ENCODE measurements at regions not wholly inside any gene's neighbourhood (a gene's known extent, or its start where the extent isn't known, plus 50 kb on each side); places are given as distances from the start of the nearest gene placed in this dataset.

- Histone ChIP-seq H3K27ac (ENCODE audit: extremely low read depth, low read depth, low read length) (no peak overlapping the region), H3K9me3 (ENCODE audit: control insufficient read depth, insufficient read depth, low read depth, low read length) (no peaks in the 10 kb centered on the region), H3K36me3 (ENCODE audit: control insufficient read depth in 2 of 2, insufficient read depth in 1 of 2, low read length in 2 of 2) (no peaks in the 10 kb centered on the region), H3K4me1 (ENCODE audit: control insufficient read depth, insufficient read depth, low read length) (no peaks in the 10 kb centered on the region), H3K4me3 (ENCODE audit: low read depth, low read length) (no peak overlapping the region)
- no peak for TF ChIP-seq ZNF394 (tag by site-specific recombination; IDR thresholded peaks at IDR 0.05; ENCODE audit: borderline replicate concordance)
- TF ChIP-seq TSHZ1 (tag by site-specific recombination; IDR thresholded peaks at IDR 0.05; ENCODE audit: borderline replicate concordance) = no peak
- TF ChIP-seq GLI4 (tag by site-specific recombination; IDR thresholded peaks at IDR 0.05) = no peak
- TF ChIP-seq HOXD13 (CRISPR knock-in tag; IDR thresholded peaks at IDR 0.05; ENCODE audit: borderline replicate concordance) = no peak
- TF ChIP-seq YY2 (tag by site-specific recombination; IDR thresholded peaks at IDR 0.05) = no peak
- TF ChIP-seq ZNF791 (tag by site-specific recombination; IDR thresholded peaks at IDR 0.05) = no peak
- no peak for TF ChIP-seq KLF9 (tag by site-specific recombination; IDR thresholded peaks at IDR 0.05; ENCODE audit: low read depth)
- TF ChIP-seq ZNF350 (tag by site-specific recombination; IDR thresholded peaks at IDR 0.05) = no peak
- TF ChIP-seq PBX3 (CRISPR knock-in tag; IDR thresholded peaks at IDR 0.05) = no peak
- no peak for TF ChIP-seq ZBTB1 (tag by site-specific recombination; IDR thresholded peaks at IDR 0.05)
- no peak for TF ChIP-seq ZNF354C (tag by site-specific recombination; IDR thresholded peaks at IDR 0.05; ENCODE audit: borderline replicate concordance, low read depth)
- TF ChIP-seq ZNF366 (tag by site-specific recombination; conservative IDR thresholded peaks at IDR 0.05) = no peak
- TF ChIP-seq SP2 (tag by site-specific recombination; IDR thresholded peaks at IDR 0.05) = no peak
- ChIA-PET POLR2A (no interaction called here), CTCF (no interaction called here)
These were observed 163.8 kb upstream of the PIRT start for GRCh38 chr17:11001651-11002050.

- Histone ChIP-seq H3K9me3 (ENCODE audit: control insufficient read depth, insufficient read depth, low read depth, low read length) (no peaks in the 10 kb centered on the region), H3K36me3 (ENCODE audit: control insufficient read depth in 2 of 2, insufficient read depth in 1 of 2, low read length in 2 of 2) (no peaks in the 10 kb centered on the region), H3K4me3 (ENCODE audit: low read depth, low read length) (no peak overlapping the region), H3K4me1 (ENCODE audit: control insufficient read depth, insufficient read depth, low read length) (no peaks in the 10 kb centered on the region), H3K27ac (ENCODE audit: extremely low read depth, low read depth, low read length) (no peak overlapping the region)
- ChIA-PET CTCF (no interaction called here), POLR2A (no interaction called here)
- TF ChIP-seq, protein P1, sequence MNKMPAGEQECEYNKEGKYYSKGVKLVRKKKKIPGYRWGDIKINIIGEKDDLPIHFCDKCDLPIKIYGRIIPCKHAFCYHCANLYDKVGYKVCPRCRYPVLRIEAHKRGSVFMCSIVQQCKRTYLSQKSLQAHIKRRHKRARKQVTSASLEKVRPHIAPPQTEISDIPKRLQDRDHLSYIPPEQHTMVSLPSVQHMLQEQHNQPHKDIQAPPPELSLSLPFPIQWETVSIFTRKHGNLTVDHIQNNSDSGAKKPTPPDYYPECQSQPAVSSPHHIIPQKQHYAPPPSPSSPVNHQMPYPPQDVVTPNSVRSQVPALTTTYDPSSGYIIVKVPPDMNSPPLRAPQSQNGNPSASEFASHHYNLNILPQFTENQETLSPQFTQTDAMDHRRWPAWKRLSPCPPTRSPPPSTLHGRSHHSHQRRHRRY (tag by site-specific recombination; IDR thresholded peaks at IDR 0.05) = no peak
- no peak for TF ChIP-seq ZBTB48 (tag by site-specific recombination; IDR thresholded peaks at IDR 0.05)
- TF ChIP-seq, protein P2, sequence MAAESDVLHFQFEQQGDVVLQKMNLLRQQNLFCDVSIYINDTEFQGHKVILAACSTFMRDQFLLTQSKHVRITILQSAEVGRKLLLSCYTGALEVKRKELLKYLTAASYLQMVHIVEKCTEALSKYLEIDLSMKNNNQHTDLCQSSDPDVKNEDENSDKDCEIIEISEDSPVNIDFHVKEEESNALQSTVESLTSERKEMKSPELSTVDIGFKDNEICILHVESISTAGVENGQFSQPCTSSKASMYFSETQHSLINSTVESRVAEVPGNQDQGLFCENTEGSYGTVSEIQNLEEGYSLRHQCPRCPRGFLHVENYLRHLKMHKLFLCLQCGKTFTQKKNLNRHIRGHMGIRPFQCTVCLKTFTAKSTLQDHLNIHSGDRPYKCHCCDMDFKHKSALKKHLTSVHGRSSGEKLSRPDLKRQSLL (tag by site-specific recombination; IDR thresholded peaks at IDR 0.05) = no peak
- TF ChIP-seq ZNF544 (tag by site-specific recombination; IDR thresholded peaks at IDR 0.05) = no peak
- TF ChIP-seq SALL2 (tag by site-specific recombination; IDR thresholded peaks at IDR 0.05; ENCODE audit: borderline replicate concordance) = no peak
- TF ChIP-seq ZNF391 (tag by site-specific recombination; IDR thresholded peaks at IDR 0.05; ENCODE audit: borderline replicate concordance, low read depth) = no peak
- TF ChIP-seq ZSCAN4 (tag by site-specific recombination; IDR thresholded peaks at IDR 0.05) = no peak
- no peak for TF ChIP-seq SP2 (tag by site-specific recombination; IDR thresholded peaks at IDR 0.05)
- no peak for TF ChIP-seq ZNF510 (tag by site-specific recombination; IDR thresholded peaks at IDR 0.05; ENCODE audit: insufficient replicate concordance)
- no peak for TF ChIP-seq ZNF121 (tag by site-specific recombination; IDR thresholded peaks at IDR 0.05)
- TF ChIP-seq ZNF335 (tag by site-specific recombination; conservative IDR thresholded peaks at IDR 0.05) = no peak
- TF ChIP-seq, protein P3, sequence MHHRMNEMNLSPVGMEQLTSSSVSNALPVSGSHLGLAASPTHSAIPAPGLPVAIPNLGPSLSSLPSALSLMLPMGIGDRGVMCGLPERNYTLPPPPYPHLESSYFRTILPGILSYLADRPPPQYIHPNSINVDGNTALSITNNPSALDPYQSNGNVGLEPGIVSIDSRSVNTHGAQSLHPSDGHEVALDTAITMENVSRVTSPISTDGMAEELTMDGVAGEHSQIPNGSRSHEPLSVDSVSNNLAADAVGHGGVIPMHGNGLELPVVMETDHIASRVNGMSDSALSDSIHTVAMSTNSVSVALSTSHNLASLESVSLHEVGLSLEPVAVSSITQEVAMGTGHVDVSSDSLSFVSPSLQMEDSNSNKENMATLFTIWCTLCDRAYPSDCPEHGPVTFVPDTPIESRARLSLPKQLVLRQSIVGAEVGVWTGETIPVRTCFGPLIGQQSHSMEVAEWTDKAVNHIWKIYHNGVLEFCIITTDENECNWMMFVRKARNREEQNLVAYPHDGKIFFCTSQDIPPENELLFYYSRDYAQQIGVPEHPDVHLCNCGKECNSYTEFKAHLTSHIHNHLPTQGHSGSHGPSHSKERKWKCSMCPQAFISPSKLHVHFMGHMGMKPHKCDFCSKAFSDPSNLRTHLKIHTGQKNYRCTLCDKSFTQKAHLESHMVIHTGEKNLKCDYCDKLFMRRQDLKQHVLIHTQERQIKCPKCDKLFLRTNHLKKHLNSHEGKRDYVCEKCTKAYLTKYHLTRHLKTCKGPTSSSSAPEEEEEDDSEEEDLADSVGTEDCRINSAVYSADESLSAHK (tag by site-specific recombination; IDR thresholded peaks at IDR 0.05) = no peak
- no peak for TF ChIP-seq ZNF596 (tag by site-specific recombination; IDR thresholded peaks at IDR 0.05)
- TF ChIP-seq ZNF768 (tag by site-specific recombination; IDR thresholded peaks at IDR 0.05) = no peak
These were observed 161.6 kb upstream of the PIRT start for GRCh38 chr17:10999484-10999883.
